Neural progenitor cell (in vitro differentiated cells): ENCODE measurements at regions not wholly inside any gene's neighbourhood (a gene's known extent, or its start where the extent isn't known, plus 50 kb on each side); places are given as distances from the start of the nearest gene placed in this dataset.

Experiments
- CTCF ChIP-seq: fragments of 200-600 bp; sonication (generic); IDR thresholded peaks from 2 replicates; pipeline ENCODE4 v1.5.1; 2017; ENCODE audit warnings: antibody characterized with exemption, mild to moderate bottlenecking
- EZH2 ChIP-seq: fragments of 200-600 bp; sonication (generic); IDR thresholded peaks from 2 replicates; pipeline ENCODE4 v1.6.1; 2017; ENCODE audit warnings: antibody characterized with exemption, mild to moderate bottlenecking, moderate library complexity
- EZH2phosphoT487 ChIP-seq: fragments of 200-600 bp; sonication (generic); IDR thresholded peaks from 2 replicates; pipeline ENCODE4 v1.6.1; 2017; ENCODE audit warnings: antibody characterized with exemption

- TF ChIP-seq EZH2phosphoT487 (no peak), CTCF (no peak), EZH2 (no peak)
Observed at GRCh38 chr14:105987563-105987962, 461.2 kb downstream of the TMEM121 start.
